H9 (cell line): ENCODE measurements at regions not wholly inside any gene's neighbourhood (a gene's known extent, or its start where the extent isn't known, plus 50 kb on each side); places are given as distances from the start of the nearest gene placed in this dataset.

Source experiments
- DNase-seq: peaks from one replicate; pipeline ENCODE4 v3.0.0-alpha.2; 2017
- H2AFZ ChIP-seq: one replicate; pipeline ENCODE4 v1.6.1; 2013; ENCODE audit warnings: mild to moderate bottlenecking, low read length, control low read depth, moderate library complexity
- H2AK5ac ChIP-seq: 2 replicates; pipeline ENCODE4 v1.6.1; 2013; ENCODE audit warnings: low read length, control low read depth, mixed read lengths; ENCODE audit not compliant: insufficient read length
- H2BK120ac ChIP-seq: one replicate; pipeline ENCODE4 v1.6.1; 2013; ENCODE audit warnings: low read depth, mild to moderate bottlenecking, low read length, control low read depth, inconsistent platforms; ENCODE audit not compliant: poor library complexity, severe bottlenecking
- H2BK12ac ChIP-seq: 2 replicates; pipeline ENCODE4 v1.6.1; 2013; ENCODE audit warnings: low read length, control low read depth, mixed read lengths, low read depth; ENCODE audit not compliant: insufficient read length
- H2BK15ac ChIP-seq: 2 replicates; pipeline ENCODE4 v1.6.1; 2013; ENCODE audit warnings: low read depth, low read length, control low read depth
- H2BK20ac ChIP-seq: one replicate; pipeline ENCODE4 v1.6.1; 2013; ENCODE audit warnings: low read depth, mild to moderate bottlenecking, low read length, control low read depth, inconsistent platforms; ENCODE audit not compliant: poor library complexity, severe bottlenecking
- H2BK5ac ChIP-seq: 2 replicates; pipeline ENCODE4 v1.6.1; 2013; ENCODE audit warnings: low read length, control low read depth, mixed read lengths; ENCODE audit not compliant: insufficient read length
- H3K14ac ChIP-seq: 2 replicates; pipeline ENCODE4 v1.6.1; 2013; ENCODE audit warnings: low read length, control low read depth; ENCODE audit not compliant: insufficient read depth
- H3K18ac ChIP-seq: 2 replicates; pipeline ENCODE4 v1.6.1; 2013; ENCODE audit warnings: low read depth, mild to moderate bottlenecking, mixed read lengths, low read length, control low read depth; ENCODE audit not compliant: insufficient read length
- H3K23ac ChIP-seq: 2 replicates; pipeline ENCODE4 v1.6.1; 2013; ENCODE audit warnings: low read length, control low read depth, mixed read lengths, low read depth; ENCODE audit not compliant: insufficient read length
- H3K23me2 ChIP-seq: 2 replicates; pipeline ENCODE4 v1.6.1; 2013; ENCODE audit warnings: low read depth, mild to moderate bottlenecking, mixed read lengths, low read length, control low read depth; ENCODE audit not compliant: insufficient read length, poor library complexity, severe bottlenecking
- H3K27ac ChIP-seq: 2 replicates; pipeline ENCODE4 v1.5.1; 2013; ENCODE audit warnings: low read length, control low read depth, mixed read lengths, low read depth; ENCODE audit not compliant: insufficient read length
- H3K27me3 ChIP-seq: 2 replicates; pipeline ENCODE4 v1.6.1; 2013; ENCODE audit warnings: low read length, control low read depth, inconsistent platforms; ENCODE audit not compliant: insufficient read depth
- H3K4ac ChIP-seq: 2 replicates; pipeline ENCODE4 v1.6.1; 2013; ENCODE audit warnings: low read depth, mild to moderate bottlenecking, control low read depth, inconsistent platforms, low read length, moderate library complexity
- H3K4me1 ChIP-seq: 2 replicates; pipeline ENCODE4 v1.6.1; 2013; ENCODE audit warnings: low read length, control low read depth, inconsistent platforms; ENCODE audit not compliant: insufficient read depth
- H3K4me2 ChIP-seq: 2 replicates; pipeline ENCODE4 v1.6.1; 2013; ENCODE audit warnings: low read length, control low read depth, mixed read lengths; ENCODE audit not compliant: insufficient read length, insufficient read depth
- H3K56ac ChIP-seq: 2 replicates; pipeline ENCODE4 v1.6.1; 2013; ENCODE audit warnings: low read depth, mild to moderate bottlenecking, mixed read lengths, low read length, control low read depth; ENCODE audit not compliant: insufficient read length
- H3K79me1 ChIP-seq: 2 replicates; pipeline ENCODE4 v1.6.1; 2013; ENCODE audit warnings: low read depth, mild to moderate bottlenecking, moderate library complexity, low read length, control low read depth, inconsistent platforms; ENCODE audit not compliant: insufficient read depth, poor library complexity, severe bottlenecking
- H3K79me2 ChIP-seq: 2 replicates; pipeline ENCODE4 v1.6.1; 2013; ENCODE audit warnings: low read length, control low read depth, inconsistent platforms; ENCODE audit not compliant: insufficient read depth
- H3K9ac ChIP-seq: 2 replicates; pipeline ENCODE4 v1.6.1; 2013; ENCODE audit warnings: low read length, control low read depth, mixed read lengths; ENCODE audit not compliant: insufficient read length; ENCODE audit errors: extremely low read depth
- H3K9me3 ChIP-seq: one replicate; pipeline ENCODE4 v1.6.1; 2013; ENCODE audit warnings: low read depth, low read length, inconsistent platforms; ENCODE audit not compliant: control insufficient read depth
- H3T11ph ChIP-seq: one replicate; pipeline ENCODE4 v1.6.1; 2013; ENCODE audit warnings: mild to moderate bottlenecking, low read length, control low read depth, inconsistent platforms
- H4K20me1 ChIP-seq: one replicate; pipeline ENCODE4 v1.6.1; 2013; ENCODE audit not compliant: control insufficient read depth, insufficient read length, insufficient read depth
- H4K5ac ChIP-seq: 2 replicates; pipeline ENCODE4 v1.6.1; 2013; ENCODE audit warnings: low read depth, mild to moderate bottlenecking, mixed read lengths, low read length, control low read depth; ENCODE audit not compliant: insufficient read length
- H4K8ac ChIP-seq: replicated peaks from 2 replicates; pipeline ENCODE4 v1.6.1; 2013; ENCODE audit warnings: low read length, control low read depth, mixed read lengths, low read depth; ENCODE audit not compliant: insufficient read length
- H4K91ac ChIP-seq: 2 replicates; pipeline ENCODE4 v1.6.1; 2013; ENCODE audit warnings: low read depth, mild to moderate bottlenecking, moderate library complexity, mixed read lengths, low read length, control low read depth; ENCODE audit not compliant: insufficient read length
- H3K27ac Mint-ChIP-seq, 3 experiments: 2 replicates in 2 of 3; 3 replicates in 1 of 3; pipeline ENCODE4 v1.8.0; 2020 to 2021; ENCODE audit warnings: mixed read lengths in 3 of 3, mild to moderate bottlenecking in 1 of 3, moderate library complexity in 1 of 3
- H3K27me3 Mint-ChIP-seq: 2 replicates; pipeline ENCODE4 v1.8.0; 2021; ENCODE audit warnings: low read depth, mild to moderate bottlenecking, moderate library complexity, mixed read lengths
- H3K36me3 Mint-ChIP-seq, 3 experiments: 2 replicates in 2 of 3; 3 replicates in 1 of 3; pipeline ENCODE4 v1.8.0; 2020 to 2021; ENCODE audit warnings: low read depth in 3 of 3, mixed read lengths in 3 of 3; ENCODE audit not compliant: insufficient read depth in 1 of 3
- H3K4me1 Mint-ChIP-seq, 2 experiments: 2 replicates each; pipeline ENCODE4 v1.8.0; 2020; ENCODE audit warnings: mixed read lengths in 2 of 2
- H3K4me3 Mint-ChIP-seq, 2 experiments: 2 replicates in 1 of 2; 3 replicates in 1 of 2; pipeline ENCODE4 v1.8.0; 2020 to 2021; ENCODE audit warnings: mild to moderate bottlenecking in 2 of 2, mixed read lengths in 2 of 2, moderate library complexity in 1 of 2
- H3K9me3 Mint-ChIP-seq, 2 experiments: 2 replicates in 1 of 2; 3 replicates in 1 of 2; pipeline ENCODE4 v1.8.0; 2020; ENCODE audit warnings: mild to moderate bottlenecking in 2 of 2, mixed read lengths in 2 of 2, moderate library complexity in 1 of 2
- WGBS: extraction: QIAGEN DNeasy Blood & Tissue Kit; methylation state at CpG from one replicate; pipeline ENCODE4 v1.1.7; 2013; ENCODE audit warnings: missing lambda C conversion rate, low lambda C conversion rate, mixed read lengths; ENCODE audit not compliant: insufficient read length; ENCODE audit errors: extremely low coverage; 5-methylcytosine and 5-hydroxymethylcytosine counted together
- TF ChIP-seq, protein P1 (sequence below): fragments of 200-600 bp; sonication (generic); conservative IDR thresholded peaks from 3 replicates; pipeline ENCODE4 v1.8.0; 2021; ENCODE audit warnings: antibody characterized with exemption, mild to moderate bottlenecking

- Histone ChIP-seq H2BK15ac (no peak overlapping the region), H4K8ac (no peak overlapping the region), H3K56ac (no peak overlapping the region), H3T11ph (no peak overlapping the region), H2AFZ (no peak overlapping the region), H2BK120ac (no peak overlapping the region), H3K14ac (no peak overlapping the region), H3K18ac (no peak overlapping the region), H3K79me2 (no peaks in the 10 kb centered on the region), H3K27ac (no peak overlapping the region), H3K4me2 (no peak overlapping the region), H3K4me1 (peaks cover 6% of the 10 kb centered on the region; the same call in 1 of the 2 replicates), H3K23ac (no peak overlapping the region), H2AK5ac (no peak overlapping the region), H3K9me3 (no peaks in the 10 kb centered on the region), H2BK5ac (no peak overlapping the region), H4K20me1 (no peaks in the 10 kb centered on the region), H2BK12ac (no peak overlapping the region), H3K23me2 (no peaks in the 10 kb centered on the region), H3K4ac (no peak overlapping the region), H3K27me3 (no peaks in the 10 kb centered on the region), H3K79me1 (no peaks in the 10 kb centered on the region), H3K9ac (no peak overlapping the region), H4K91ac (no peak overlapping the region), H4K5ac (no peak overlapping the region), H2BK20ac (no peak overlapping the region)
- Mint-ChIP-seq H3K9me3 (no peaks in the 10 kb centered on the region; a peak in 1 of 5 replicates), H3K27me3 (peaks cover 17% of the 10 kb centered on the region), H3K4me1 (peaks cover 26 to 31% of the 10 kb centered on the region in 2 experiments), H3K27ac (no peak overlapping the region), H3K4me3 (no peak overlapping the region), H3K36me3 (no peaks in the 10 kb centered on the region)
- no peak for DNase-seq
- no CpG with 5 or more reads among the region's 9 CpGs for WGBS
- TF ChIP-seq, protein P1, sequence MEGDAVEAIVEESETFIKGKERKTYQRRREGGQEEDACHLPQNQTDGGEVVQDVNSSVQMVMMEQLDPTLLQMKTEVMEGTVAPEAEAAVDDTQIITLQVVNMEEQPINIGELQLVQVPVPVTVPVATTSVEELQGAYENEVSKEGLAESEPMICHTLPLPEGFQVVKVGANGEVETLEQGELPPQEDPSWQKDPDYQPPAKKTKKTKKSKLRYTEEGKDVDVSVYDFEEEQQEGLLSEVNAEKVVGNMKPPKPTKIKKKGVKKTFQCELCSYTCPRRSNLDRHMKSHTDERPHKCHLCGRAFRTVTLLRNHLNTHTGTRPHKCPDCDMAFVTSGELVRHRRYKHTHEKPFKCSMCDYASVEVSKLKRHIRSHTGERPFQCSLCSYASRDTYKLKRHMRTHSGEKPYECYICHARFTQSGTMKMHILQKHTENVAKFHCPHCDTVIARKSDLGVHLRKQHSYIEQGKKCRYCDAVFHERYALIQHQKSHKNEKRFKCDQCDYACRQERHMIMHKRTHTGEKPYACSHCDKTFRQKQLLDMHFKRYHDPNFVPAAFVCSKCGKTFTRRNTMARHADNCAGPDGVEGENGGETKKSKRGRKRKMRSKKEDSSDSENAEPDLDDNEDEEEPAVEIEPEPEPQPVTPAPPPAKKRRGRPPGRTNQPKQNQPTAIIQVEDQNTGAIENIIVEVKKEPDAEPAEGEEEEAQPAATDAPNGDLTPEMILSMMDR = no peak
Measured at GRCh38 chr7:69516238-69516820, 81.9 kb upstream of the AUTS2 start.
